NCI-H2081 treated with DMSO at 0.1 percent for 48 hours (cell line): ENCODE measurements at regions not wholly inside any gene's neighbourhood (a gene's known extent, or its start where the extent isn't known, plus 50 kb on each side); places are given as distances from the start of the nearest gene placed in this dataset.

Source experiments
- DNase-seq: peaks from one replicate; lab custom pipeline; 2025; lab: John Stamatoyannopoulos, UW

GRCh38 chr5:4313138-4313537 lies 717.5 kb downstream of the IRX1 start:
- DNase-seq = no peak

DNA sequence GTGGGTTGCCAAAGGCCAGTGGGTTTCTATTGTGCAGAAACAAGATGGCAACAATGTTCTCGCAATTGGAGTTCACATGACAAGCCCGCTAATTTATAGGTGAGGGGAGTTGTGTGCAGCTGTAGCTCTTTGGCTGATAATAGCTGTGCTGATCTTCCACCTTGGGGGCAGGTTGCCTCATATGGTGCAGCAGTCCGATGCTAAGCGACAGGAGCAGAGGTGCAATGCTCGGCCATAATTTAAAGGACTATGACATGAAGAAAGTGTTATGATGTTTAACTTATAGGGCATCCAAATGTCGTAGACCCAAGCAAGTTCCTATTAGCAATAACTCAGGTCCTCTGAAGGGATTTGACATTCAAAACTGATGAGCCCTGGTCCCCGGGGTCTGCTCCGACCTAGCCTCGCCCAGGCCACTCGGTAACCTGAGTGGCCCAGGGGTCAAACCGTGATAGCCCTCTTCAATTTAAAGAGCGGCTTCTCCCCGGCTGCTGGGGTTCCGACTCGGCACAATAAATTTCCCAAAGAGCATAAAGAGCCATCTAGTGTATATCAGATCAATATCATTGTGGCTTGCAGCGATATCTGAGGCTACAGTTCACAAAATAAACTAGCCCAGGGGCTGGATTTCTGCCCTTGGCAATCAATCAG lies 724.0 kb downstream of the IRX1 start:
- no peak for DNase-seq

DNA sequence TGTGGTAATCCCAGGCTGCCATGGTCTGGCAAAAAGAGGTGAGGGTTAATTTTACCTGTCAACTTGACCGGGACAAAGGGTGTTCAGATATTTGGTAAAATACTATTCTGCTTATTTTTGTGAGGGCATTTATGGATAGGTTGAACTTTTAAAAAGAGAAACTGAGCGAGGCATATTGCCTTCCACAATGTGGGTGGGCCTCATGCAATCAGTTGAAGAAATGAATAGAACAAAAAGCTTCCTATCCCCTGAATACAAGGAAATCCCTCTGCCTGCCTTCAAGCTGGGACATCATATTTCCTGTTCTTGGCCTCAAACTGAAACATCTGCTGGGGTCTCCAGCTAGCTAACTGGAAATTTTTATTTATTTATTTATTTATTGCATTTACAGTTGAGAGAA lies 734.7 kb downstream of the IRX1 start:
- DNase-seq = no peak

DNA sequence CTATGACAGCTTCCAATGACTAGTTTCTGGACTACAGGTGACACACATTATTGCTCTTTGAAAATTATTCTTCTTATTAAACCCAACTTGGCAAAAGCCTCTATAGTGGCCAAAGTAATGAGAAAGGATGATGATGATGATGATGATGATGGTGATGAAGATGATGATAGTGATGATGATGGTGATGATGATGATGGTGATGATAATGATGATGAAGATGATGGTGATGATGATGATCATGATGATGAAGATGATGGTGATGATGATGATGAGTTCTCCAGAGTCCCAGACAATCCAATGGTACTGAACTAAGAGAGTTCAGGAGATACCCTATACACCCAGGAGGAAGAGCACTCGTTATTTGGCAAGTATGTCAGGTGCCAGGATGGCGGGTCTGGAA lies 739.4 kb downstream of the IRX1 start:
- no peak for DNase-seq

DNA sequence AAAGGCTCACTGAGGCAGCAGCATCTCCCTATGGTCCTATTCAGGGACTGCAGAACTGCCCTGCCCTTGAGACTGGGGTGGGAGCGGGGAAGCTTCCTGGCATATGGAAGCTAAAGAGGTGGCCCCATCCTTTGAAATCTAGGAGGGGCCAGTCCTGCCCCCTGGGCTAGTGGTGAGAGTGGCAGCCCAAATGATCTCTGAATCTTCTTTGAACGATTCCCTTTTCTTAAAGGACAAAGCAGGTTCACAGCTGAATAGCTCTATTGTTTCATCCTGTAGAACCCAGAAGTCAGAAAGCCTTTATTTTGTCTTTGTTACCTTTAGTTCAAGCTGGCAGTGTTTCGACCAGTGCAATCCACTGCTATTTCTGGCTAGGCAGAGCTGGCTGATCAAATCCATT lies 741.9 kb downstream of the IRX1 start:
- no peak for DNase-seq

GRCh38 chr5:4339949-4340348 lies 744.3 kb downstream of the IRX1 start:
- DNase-seq = no peak

DNA sequence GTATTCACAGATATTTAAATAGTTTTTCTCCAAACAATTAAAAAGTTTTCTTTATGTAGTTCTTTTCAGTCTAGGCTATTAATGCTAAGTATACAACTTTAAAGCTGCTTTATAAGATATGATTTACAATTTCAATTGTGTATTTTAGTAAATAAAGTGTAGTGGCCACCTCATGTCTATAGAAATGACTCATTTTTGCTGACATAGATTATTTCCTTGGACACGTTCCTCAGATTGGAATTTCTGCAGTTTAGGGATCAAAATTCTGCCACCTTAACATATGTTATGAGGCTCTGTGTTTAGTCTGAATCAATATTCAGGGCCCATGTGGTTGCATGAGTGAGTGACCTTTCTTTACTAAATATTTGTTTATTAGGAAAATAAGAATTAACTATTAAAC lies 750.2 kb downstream of the IRX1 start:
- DNase-seq = no peak

DNA sequence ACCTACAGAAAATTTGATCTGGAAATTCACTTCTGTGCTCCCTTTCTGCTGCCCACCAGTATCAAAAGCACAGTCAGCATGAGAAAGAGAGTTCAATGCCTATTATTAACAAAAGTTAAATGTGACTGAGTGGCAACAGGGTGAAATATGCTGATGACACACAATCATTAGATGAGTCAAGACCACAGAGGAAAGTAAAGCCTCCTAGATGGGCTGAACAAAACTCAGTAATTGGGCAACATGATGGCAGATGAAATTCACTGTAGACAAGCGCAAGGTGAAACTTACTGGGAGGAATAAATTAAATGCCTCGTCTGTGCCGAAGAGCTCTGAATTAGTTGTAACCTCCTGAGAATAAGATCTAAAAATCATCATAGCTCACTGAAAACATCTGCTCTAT lies 752.8 kb downstream of the IRX1 start:
- DNase-seq = no peak

DNA sequence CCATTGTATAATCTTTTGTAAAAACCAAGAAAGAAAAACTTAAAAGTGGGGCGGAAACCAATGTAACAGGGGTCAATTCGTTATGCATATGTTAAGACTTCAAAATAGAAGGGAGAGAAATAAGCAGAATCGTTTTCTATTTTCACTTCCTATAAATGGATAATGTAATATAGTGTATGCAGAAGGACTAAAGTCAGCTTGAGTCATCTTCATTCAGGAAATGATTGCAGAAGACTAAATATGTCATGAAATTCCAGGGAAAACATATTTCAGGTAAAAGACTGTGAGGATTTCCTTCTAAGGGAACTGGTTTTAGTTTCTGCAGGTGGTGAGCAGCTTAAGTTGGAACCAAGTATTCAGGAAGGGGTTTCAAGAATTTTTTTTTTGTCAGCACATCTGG lies 753.3 kb downstream of the IRX1 start:
- no peak for DNase-seq

DNA sequence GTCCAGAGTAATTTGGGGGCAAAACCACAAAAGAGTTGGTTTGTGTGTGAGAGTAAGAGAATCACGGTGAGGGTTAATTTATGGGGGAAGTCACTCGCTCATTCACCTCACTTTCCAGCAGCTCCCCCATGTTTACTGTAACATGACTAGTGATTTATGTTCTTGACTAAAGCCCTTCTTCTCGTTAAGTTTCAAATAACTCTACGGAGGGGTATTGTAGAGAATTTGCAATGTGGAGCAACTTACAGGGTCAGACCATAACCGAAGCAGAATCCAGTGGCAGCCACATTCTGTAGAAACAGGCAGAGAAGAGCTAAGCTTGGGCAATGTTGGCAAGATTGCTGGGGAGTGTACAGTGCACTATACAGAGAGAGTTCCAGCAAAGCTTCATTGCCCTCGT lies 760.6 kb downstream of the IRX1 start:
- no peak for DNase-seq

GRCh38 chr5:4359847-4360246 lies 764.2 kb downstream of the IRX1 start:
- DNase-seq = no peak

DNA sequence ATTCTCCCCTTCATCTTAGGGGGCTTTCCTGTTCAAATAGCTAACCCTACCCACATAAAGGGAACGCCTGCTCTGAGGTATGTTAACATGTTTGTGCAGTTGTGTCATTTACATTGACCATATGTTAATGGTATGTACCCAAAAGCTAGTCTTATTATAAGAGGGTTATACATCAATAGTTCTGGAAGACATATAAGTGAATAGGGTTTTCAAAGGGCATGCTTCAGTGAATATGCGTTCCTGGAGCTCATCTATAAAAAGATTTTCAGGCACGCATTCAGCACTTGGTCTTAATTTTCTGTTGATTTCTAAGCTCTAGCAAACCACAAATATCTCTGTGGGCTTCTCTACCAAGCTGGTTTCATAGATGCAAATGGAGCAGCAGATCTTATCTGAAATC lies 766.1 kb downstream of the IRX1 start:
- DNase-seq = no peak

- DNase-seq = no peak
These were observed 766.8 kb downstream of the IRX1 start for GRCh38 chr5:4362411-4362810.

DNA sequence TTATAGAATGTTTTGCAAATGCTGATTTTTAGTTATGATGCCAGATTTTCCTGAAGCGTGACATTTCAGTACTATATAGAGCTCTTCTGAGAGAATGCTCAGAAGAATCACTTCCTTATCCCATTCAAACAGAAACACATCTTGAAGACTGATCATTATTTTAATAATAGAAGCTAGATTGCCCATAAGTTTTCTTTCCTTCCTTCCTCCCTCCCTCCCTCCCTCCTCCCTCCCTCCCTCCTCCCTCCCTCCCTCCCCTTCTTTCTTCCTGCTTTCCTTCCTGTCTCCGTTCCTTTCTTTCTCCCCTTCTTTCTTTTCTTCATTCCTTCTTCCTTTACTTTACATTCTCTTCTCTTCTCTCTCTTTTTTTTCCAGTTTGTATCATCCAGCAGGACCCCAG lies 767.4 kb downstream of the IRX1 start:
- DNase-seq = no peak

GRCh38 chr5:4366628-4367027 lies 771.0 kb downstream of the IRX1 start:
- no peak for DNase-seq

DNA sequence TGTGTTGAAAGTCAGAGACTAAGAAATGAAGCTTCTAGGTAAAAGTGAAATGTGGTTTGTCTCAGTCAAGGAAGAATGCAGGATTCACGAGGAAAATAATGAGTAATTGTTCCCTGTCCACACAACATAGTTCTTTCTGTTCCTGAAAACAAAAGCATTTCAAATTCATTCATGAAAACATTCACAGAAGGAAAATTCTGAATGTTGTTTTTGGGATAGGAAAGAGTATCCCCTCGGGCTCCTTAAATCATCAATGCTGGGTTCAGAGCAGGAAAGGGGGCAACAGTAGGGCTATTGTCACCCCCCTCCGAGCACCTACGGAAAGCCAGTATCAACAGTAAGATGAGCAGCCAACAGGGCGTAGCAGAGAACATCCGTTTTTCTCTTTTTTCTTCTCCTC lies 769.9 kb upstream of the ADAMTS16 start:
- no peak for DNase-seq

DNA sequence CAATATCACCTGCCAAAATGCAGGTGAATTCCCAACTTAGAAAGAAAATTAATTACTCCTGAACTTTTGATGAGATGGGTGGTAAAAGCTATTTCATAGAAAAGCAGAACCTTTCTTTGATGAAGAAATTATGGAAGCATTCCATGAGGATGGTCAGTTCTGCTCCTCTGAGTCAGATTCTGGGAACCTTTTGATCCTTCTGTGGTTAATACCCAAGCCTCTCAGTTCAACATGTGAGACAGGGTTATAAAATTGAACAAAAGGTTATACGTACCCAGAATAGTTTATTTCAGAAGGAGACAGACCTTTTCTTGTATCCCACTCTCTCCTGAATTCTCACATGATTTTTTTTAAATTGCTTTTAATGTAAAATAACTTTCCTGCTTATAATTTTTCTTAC lies 767.6 kb upstream of the ADAMTS16 start:
- DNase-seq = no peak

GRCh38 chr5:4373051-4373820 lies 766.9 kb upstream of the ADAMTS16 start:
- DNase-seq = no peak

- DNase-seq = no peak
These were observed 765.3 kb upstream of the ADAMTS16 start for GRCh38 chr5:4374866-4375265.

GRCh38 chr5:4375640-4376039 lies 764.5 kb upstream of the ADAMTS16 start:
- DNase-seq = no peak

- no peak for DNase-seq
These were observed 757.0 kb upstream of the ADAMTS16 start for GRCh38 chr5:4383102-4383501.

GRCh38 chr5:4383518-4384198 lies 756.5 kb upstream of the ADAMTS16 start:
- DNase-seq = no peak

DNA sequence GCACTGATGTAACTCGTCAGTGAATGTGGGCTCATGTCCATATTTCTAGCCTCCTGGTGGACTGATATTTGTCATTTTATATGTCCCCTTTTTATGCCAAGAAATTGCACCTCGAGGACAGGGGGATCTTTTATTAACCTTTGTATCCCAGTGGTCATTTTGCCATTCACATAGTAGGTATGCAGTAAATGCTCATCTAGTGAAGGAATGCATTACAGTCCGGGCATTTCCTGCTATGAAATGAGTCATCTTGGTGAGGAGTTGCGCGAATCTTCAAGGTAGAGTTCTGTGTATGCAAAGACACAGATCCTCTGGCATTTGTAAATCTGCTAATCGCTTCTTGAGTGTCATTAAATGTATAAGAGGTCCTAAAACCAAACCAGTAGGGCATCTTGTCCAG lies 755.5 kb upstream of the ADAMTS16 start:
- no peak for DNase-seq
